ENCODE measurements at regions not wholly inside any gene's neighbourhood (a gene's known extent, or its start where the extent isn't known, plus 50 kb on each side); places are given as distances from the start of the nearest gene placed in this dataset.

DNA sequence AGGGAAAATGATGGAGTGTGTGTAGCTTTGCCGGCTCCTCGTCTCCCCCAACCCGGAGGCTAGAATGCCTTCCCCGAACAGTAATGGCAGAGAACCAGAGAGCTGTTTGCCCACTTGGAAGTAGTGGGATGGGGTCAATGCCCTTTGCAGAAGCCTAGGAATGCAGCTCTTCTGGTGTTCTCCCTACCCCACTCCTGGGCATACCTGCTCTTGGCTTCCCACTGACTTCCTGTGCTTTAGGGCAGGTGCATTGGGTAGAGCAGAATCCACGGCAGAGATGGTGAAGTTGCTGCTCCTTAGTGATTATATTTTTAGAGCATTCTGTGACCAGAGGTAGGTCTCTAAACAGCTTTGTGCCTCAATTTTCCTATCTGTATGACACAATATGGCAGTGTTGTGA is 134.6 kb downstream of the BOD1 start:
- no peak overlapping the region for H3K27ac ChIP-seq
- H3K36me3 ChIP-seq: no peaks in the 10 kb centered on the region
- no peak overlapping the region for H3K4me3 ChIP-seq
- H3K27me3 ChIP-seq: no peaks in the 10 kb centered on the region
- intact Hi-C loops (cut with DNase I; ENCODE audit: low total_unique reads): no loop called here
- TF ChIP-seq CTCF (IDR thresholded peaks at IDR 0.05): no peak
- TF ChIP-seq POLR2A (IDR thresholded peaks at IDR 0.05): no peak
- no peak for DNase-seq
- no peaks in the 10 kb centered on the region for H3K4me1 ChIP-seq
- no peaks in the 10 kb centered on the region for H3K9me3 ChIP-seq

- TF ChIP-seq CTCF (IDR thresholded peaks at IDR 0.05) (no peak), POLR2A (IDR thresholded peaks at IDR 0.05) (no peak)
- no peak overlapping the region for H3K27ac ChIP-seq
- intact Hi-C loops (cut with DNase I; ENCODE audit: low total_unique reads): no loop called here
- no peaks in the 10 kb centered on the region for H3K9me3 ChIP-seq
- H3K4me3 ChIP-seq: no peak overlapping the region
- no peaks in the 10 kb centered on the region for H3K4me1 ChIP-seq
- H3K36me3 ChIP-seq: no peaks in the 10 kb centered on the region
- H3K27me3 ChIP-seq: no peaks in the 10 kb centered on the region
- DNase-seq: no peak
Measured at GRCh38 chr5:173480896-173481295, 135.6 kb downstream of the BOD1 start.

GRCh38 chr5:173479711-173480110 is 136.7 kb downstream of the BOD1 start:
- Histone ChIP-seq H3K27ac (no peak overlapping the region), H3K27me3 (no peaks in the 10 kb centered on the region), H3K4me3 (no peak overlapping the region), H3K4me1 (no peaks in the 10 kb centered on the region), H3K36me3 (no peaks in the 10 kb centered on the region), H3K9me3 (no peaks in the 10 kb centered on the region)
- no peak for DNase-seq
- intact Hi-C loops (cut with DNase I; ENCODE audit: low total_unique reads): no loop called here
- TF ChIP-seq CTCF (IDR thresholded peaks at IDR 0.05): no peak
- no peak for TF ChIP-seq POLR2A (IDR thresholded peaks at IDR 0.05)

DNA sequence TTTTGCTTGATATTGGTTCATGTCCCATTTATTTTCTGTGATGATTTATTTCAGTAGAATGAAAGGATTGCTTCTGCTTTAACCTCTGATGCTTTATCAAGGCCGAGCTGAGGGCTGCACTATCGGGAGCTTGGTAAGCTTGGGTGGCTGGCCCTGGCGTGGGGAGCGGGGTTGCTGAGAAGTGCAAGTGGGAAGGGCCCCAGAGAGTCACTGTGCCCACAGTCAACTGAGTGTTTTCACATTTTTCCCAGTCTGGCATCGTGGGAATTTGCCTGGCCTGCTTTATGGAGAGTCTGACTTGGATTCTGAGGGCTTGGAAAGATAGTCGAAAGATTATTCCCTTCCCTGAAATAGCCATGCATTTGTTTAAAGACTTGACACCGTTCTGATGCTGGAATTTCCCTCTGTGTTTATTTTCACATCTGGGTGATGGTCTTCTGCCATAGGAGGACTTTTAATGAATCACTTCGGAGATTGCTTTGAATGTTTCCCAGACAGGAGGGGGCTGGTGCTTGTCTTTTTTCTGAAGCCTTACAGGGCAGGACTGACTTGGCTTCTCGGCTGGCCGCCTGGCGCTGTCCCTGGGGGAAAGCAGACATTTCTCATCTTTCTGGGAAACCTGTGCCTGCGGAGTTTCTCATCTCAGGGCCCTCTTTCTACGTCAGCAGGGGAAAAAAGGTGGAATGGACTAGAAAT is 139.0 kb downstream of the BOD1 start:
- TF ChIP-seq POLR2A (IDR thresholded peaks at IDR 0.05) (no peak), CTCF (IDR thresholded peaks at IDR 0.05) (no peak)
- H3K4me3 ChIP-seq: no peak overlapping the region
- intact Hi-C loops (cut with DNase I; ENCODE audit: low total_unique reads): no loop called here
- H3K27ac ChIP-seq: peak overlapping the region in 1 of 2 donors; percentile 38
- no peaks in the 10 kb centered on the region for H3K36me3 ChIP-seq
- no peaks in the 10 kb centered on the region for H3K9me3 ChIP-seq
- no peaks in the 10 kb centered on the region for H3K27me3 ChIP-seq
- no peak for DNase-seq
- H3K4me1 ChIP-seq: no peaks in the 10 kb centered on the region

DNA sequence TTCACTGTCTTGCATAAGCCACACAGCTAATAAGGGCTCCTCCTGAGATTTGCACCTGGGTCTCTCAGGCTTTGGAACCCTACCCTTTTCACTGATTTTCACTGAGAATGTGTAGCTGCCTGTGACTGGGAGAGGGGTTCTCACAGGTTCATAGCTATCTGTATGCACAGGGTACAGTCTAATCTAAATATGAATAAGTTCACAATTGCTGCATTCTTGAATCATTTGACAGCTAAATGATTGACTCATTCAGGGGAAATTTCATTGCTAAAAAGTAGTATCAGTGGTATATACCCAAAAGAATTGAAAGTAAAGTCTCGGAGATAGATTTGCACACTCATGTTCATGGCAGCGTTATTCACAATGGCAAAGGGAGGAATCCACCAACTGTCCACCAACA is 140.7 kb downstream of the BOD1 start:
- TF ChIP-seq CTCF (IDR thresholded peaks at IDR 0.05): no peak
- TF ChIP-seq POLR2A (IDR thresholded peaks at IDR 0.05): no peak
- no peak overlapping the region for H3K4me3 ChIP-seq
- no peaks in the 10 kb centered on the region for H3K36me3 ChIP-seq
- intact Hi-C loops (cut with DNase I; ENCODE audit: low total_unique reads): no loop called here
- H3K27me3 ChIP-seq: no peaks in the 10 kb centered on the region
- H3K4me1 ChIP-seq: no peaks in the 10 kb centered on the region
- no peak overlapping the region for H3K27ac ChIP-seq
- DNase-seq: no peak
- H3K9me3 ChIP-seq: no peaks in the 10 kb centered on the region
